HL-60 (cell line): ENCODE measurements at regions not wholly inside any gene's neighbourhood (a gene's known extent, or its start where the extent isn't known, plus 50 kb on each side); places are given as distances from the start of the nearest gene placed in this dataset.

Experiments
- DNase-seq, 2 experiments: peaks; one replicate each; pipeline ENCODE4 v3.0.0-alpha.2; 2010 to 2020; ENCODE audit warnings: low read depth in 1 of 2, low spot score in 1 of 2
- H3K27ac ChIP-seq: fragments of 250-450 bp; sonication (Bioruptor Pico); replicated peaks from 2 replicates; pipeline ENCODE4 v1.5.1; 2020; ENCODE audit warnings: mild to moderate bottlenecking, moderate library complexity
- H3K27me3 ChIP-seq: fragments of 250-450 bp; sonication (Bioruptor Pico); 2 replicates; pipeline ENCODE4 v1.5.1; 2021; ENCODE audit warnings: mild to moderate bottlenecking, moderate library complexity; ENCODE audit not compliant: insufficient read depth, poor library complexity, severe bottlenecking
- H3K4me3 ChIP-seq: replicated peaks from 2 replicates; pipeline ENCODE4 v1.5.1; 2011; ENCODE audit warnings: mild to moderate bottlenecking, control low read depth, low read length; ENCODE audit not compliant: insufficient read depth
- CTCF ChIP-seq: IDR thresholded peaks from one replicate; pipeline ENCODE4 v1.5.1; 2011; ENCODE audit warnings: low read length, control low read depth, inconsistent platforms; ENCODE audit not compliant: insufficient read depth
- GABPA ChIP-seq: IDR thresholded peaks from 2 replicates; pipeline ENCODE4 v1.6.1; 2012; ENCODE audit warnings: low read depth
- POLR2AphosphoS5 ChIP-seq: IDR thresholded peaks from 2 replicates; pipeline ENCODE4 v1.6.1; 2012; ENCODE audit warnings: low read depth
- REST ChIP-seq: IDR thresholded peaks from 2 replicates; pipeline ENCODE4 v1.6.1; 2012; ENCODE audit warnings: low read depth; ENCODE audit not compliant: insufficient replicate concordance
- SPI1 ChIP-seq: IDR thresholded peaks from 2 replicates; pipeline ENCODE4 v1.6.1; 2012; ENCODE audit warnings: low read depth, mild to moderate bottlenecking, borderline replicate concordance

- TF ChIP-seq REST: no peak
- no peak for TF ChIP-seq POLR2AphosphoS5
- no peak for TF ChIP-seq SPI1
- TF ChIP-seq CTCF: no peak
- TF ChIP-seq GABPA: no peak
Observed at GRCh38 chr3:78079514-78079913, 1039.6 kb downstream of the ROBO2 start.

GRCh38 chr3:78086150-78086549, 1046.3 kb downstream of the ROBO2 start:
- TF ChIP-seq GABPA (no peak), POLR2AphosphoS5 (no peak), SPI1 (no peak), CTCF (no peak), REST (no peak)
- Histone ChIP-seq H3K4me3 (no peak overlapping the region), H3K27ac (no peak overlapping the region), H3K27me3 (no peaks in the 10 kb centered on the region)
- DNase-seq: no peak

More at GRCh38 chr3:78079514-78079913, 1039.6 kb downstream of the ROBO2 start:
- Histone ChIP-seq H3K27me3 (no peaks in the 10 kb centered on the region), H3K4me3 (no peak overlapping the region), H3K27ac (no peak overlapping the region)
- DNase-seq: no peak

- DNase-seq: no peak
- TF ChIP-seq SPI1 (no peak), POLR2AphosphoS5 (no peak), GABPA (no peak), REST (no peak), CTCF (no peak)
- no peaks in the 10 kb centered on the region for H3K27me3 ChIP-seq
- no peak overlapping the region for H3K27ac ChIP-seq
- no peak overlapping the region for H3K4me3 ChIP-seq
Observed at GRCh38 chr3:78087134-78087533, 1047.2 kb downstream of the ROBO2 start.
